HEK293 (cell line): ENCODE measurements at regions not wholly inside any gene's neighbourhood (a gene's known extent, or its start where the extent isn't known, plus 50 kb on each side); places are given as distances from the start of the nearest gene placed in this dataset.

Source experiments
- CTCF ChIA-PET: fragments of 350-600 bp; formaldehyde crosslinking; extraction: SDS; loops from one replicate; lab custom pipeline; 2021; ENCODE audit warnings: antibody characterized with exemption; lab: Yijun Ruan, JAX
- POLR2A ChIA-PET: fragments of 300-600 bp; formaldehyde crosslinking; extraction: SDS; loops from one replicate; lab custom pipeline; 2020; ENCODE audit warnings: antibody characterized with exemption, inconsistent platforms; lab: Yijun Ruan, JAX
- H3K27ac ChIP-seq: fragments of 200-500 bp; sonication (Bioruptor generic); 2 replicates; pipeline ENCODE4 v1.5.1; 2014; ENCODE audit warnings: low read depth, low read length, control low read depth, inconsistent platforms; ENCODE audit errors: extremely low read depth
- H3K36me3 ChIP-seq, 2 experiments: fragments of 200-500 bp in 1 of 2; sonication (Bioruptor generic) in 1 of 2; 1 replicate in 1 of 2; 2 replicates in 1 of 2; pipeline ENCODE4 v1.5.1; 2014 to 2017; ENCODE audit warnings: inconsistent platforms in 2 of 2, low read length in 2 of 2; ENCODE audit not compliant: control insufficient read depth in 2 of 2, insufficient read depth in 1 of 2
- H3K4me1 ChIP-seq: fragments of 200-500 bp; sonication (Bioruptor generic); 2 replicates; pipeline ENCODE4 v1.5.1; 2014; ENCODE audit warnings: mild to moderate bottlenecking, low read length, inconsistent platforms; ENCODE audit not compliant: control insufficient read depth, insufficient read depth
- H3K4me3 ChIP-seq: 2 replicates; pipeline ENCODE4 v1.5.1; 2011; ENCODE audit warnings: low read depth, mild to moderate bottlenecking, control low read depth, low read length, moderate library complexity
- H3K9me3 ChIP-seq: fragments of 200-500 bp; sonication (Bioruptor generic); 2 replicates; pipeline ENCODE4 v1.5.1; 2014; ENCODE audit warnings: low read depth, low read length, inconsistent platforms; ENCODE audit not compliant: control insufficient read depth, insufficient read depth
- EGR2 ChIP-seq: fragments of 450-650 bp; formaldehyde crosslinking; IDR thresholded peaks from 2 replicates; pipeline ENCODE4 v1.5.1; 2016; ENCODE audit warnings: low read depth, missing biosample characterization, missing genetic modification characterization
- ELK4 ChIP-seq: IDR thresholded peaks from 2 replicates; pipeline ENCODE4 v1.6.1; 2011; ENCODE audit warnings: mild to moderate bottlenecking, low read depth, low read length, borderline replicate concordance
- GLIS1 ChIP-seq: fragments of 450-650 bp; formaldehyde crosslinking; IDR thresholded peaks from 2 replicates; pipeline ENCODE4 v1.5.1; 2016; ENCODE audit warnings: missing biosample characterization, missing genetic modification characterization
- GLIS2 ChIP-seq: fragments of 450-650 bp; formaldehyde crosslinking; IDR thresholded peaks from 2 replicates; pipeline ENCODE4 v1.5.1; 2016; ENCODE audit warnings: missing biosample characterization, missing genetic modification characterization
- KLF1 ChIP-seq: fragments of 450-650 bp; formaldehyde crosslinking; IDR thresholded peaks from 2 replicates; pipeline ENCODE4 v1.5.1; 2016; ENCODE audit warnings: missing biosample characterization, missing genetic modification characterization
- MEIS1 ChIP-seq: sonication (generic); formaldehyde crosslinking; IDR thresholded peaks from 2 replicates; pipeline ENCODE4 v1.8.1; 2022; ENCODE audit warnings: missing genetic modification reagents, mild to moderate bottlenecking, borderline replicate concordance
- SCRT2 ChIP-seq: fragments of 450-650 bp; formaldehyde crosslinking; IDR thresholded peaks from 2 replicates; pipeline ENCODE4 v1.5.1; 2016; ENCODE audit warnings: missing biosample characterization, missing genetic modification characterization
- ZBTB11 ChIP-seq: fragments of 450-650 bp; formaldehyde crosslinking; conservative IDR thresholded peaks from 2 replicates; pipeline ENCODE4 v1.5.1; 2016; ENCODE audit warnings: low read depth, missing biosample characterization, missing genetic modification characterization
- ZBTB26 ChIP-seq: fragments of 450-650 bp; formaldehyde crosslinking; optimal IDR thresholded peaks from 2 replicates; pipeline ENCODE3; 2016; ENCODE audit warnings: missing biosample characterization, mild to moderate bottlenecking, missing genetic modification characterization
- ZBTB48 ChIP-seq: fragments of 450-650 bp; formaldehyde crosslinking; IDR thresholded peaks from 2 replicates; pipeline ENCODE4 v1.5.1; 2016; ENCODE audit warnings: missing biosample characterization, missing genetic modification characterization
- ZNF175 ChIP-seq: fragments of 450-650 bp; formaldehyde crosslinking; IDR thresholded peaks from 2 replicates; pipeline ENCODE4 v1.5.1; 2016; ENCODE audit warnings: missing biosample characterization, missing genetic modification characterization
- ZNF18 ChIP-seq: fragments of 450-650 bp; formaldehyde crosslinking; IDR thresholded peaks from 2 replicates; pipeline ENCODE4 v1.5.1; 2016; ENCODE audit warnings: missing biosample characterization, missing genetic modification characterization
- ZNF202 ChIP-seq: fragments of 450-650 bp; formaldehyde crosslinking; IDR thresholded peaks from 2 replicates; pipeline ENCODE4 v1.5.1; 2016; ENCODE audit warnings: missing biosample characterization, missing genetic modification characterization, borderline replicate concordance
- ZNF274 ChIP-seq, 2 experiments: fragments of 200-500 bp in 1 of 2; fragments of 450-650 bp in 1 of 2; sonication (Bioruptor generic) in 1 of 2; formaldehyde crosslinking in 1 of 2; IDR thresholded peaks; 2 replicates each; pipeline versions ENCODE4 v1.5.1 to v1.6.1; 2014 to 2016; ENCODE audit warnings: borderline replicate concordance in 1 of 2, inconsistent platforms in 1 of 2, low read length in 1 of 2, missing biosample characterization in 1 of 2, missing genetic modification characterization in 1 of 2
- ZNF521 ChIP-seq: fragments of 450-650 bp; formaldehyde crosslinking; IDR thresholded peaks from 2 replicates; pipeline ENCODE4 v1.5.1; 2017; ENCODE audit warnings: missing biosample characterization, mild to moderate bottlenecking, missing genetic modification characterization
- ZNF571 ChIP-seq: fragments of 450-650 bp; formaldehyde crosslinking; IDR thresholded peaks from 2 replicates; pipeline ENCODE4 v1.5.0; 2017; ENCODE audit warnings: missing biosample characterization, missing genetic modification characterization
- ZNF600 ChIP-seq: fragments of 450-650 bp; formaldehyde crosslinking; IDR thresholded peaks from 2 replicates; pipeline ENCODE4 v1.5.1; 2016; ENCODE audit warnings: missing biosample characterization, missing genetic modification characterization

GRCh38 chr9:121557581-121558447, 58.2 kb upstream of the GGTA1 start (continued):
- TF ChIP-seq ZBTB11 (tag by site-specific recombination) (peak; percentile 22; the same call in 1 of the 2 replicates), ZNF600 (tag by site-specific recombination) (peak; percentile 30), EGR2 (tag by site-specific recombination) (no peak)

GRCh38 chr9:121558473-121558872, 58.8 kb upstream of the GGTA1 start:
- Histone ChIP-seq H3K4me1 (peaks cover 2% of the 10 kb centered on the region; the same call in 1 of the 2 replicates), H3K9me3 (no peaks in the 10 kb centered on the region), H3K36me3 (no peaks in the 10 kb centered on the region), H3K4me3 (no peak overlapping the region), H3K27ac (no peak overlapping the region)
- ChIA-PET POLR2A (no interaction called here), CTCF (interaction anchor here (0.9 to 2.9 kb wide), 5 partner anchors 9 to 82 kb away, joined by 4 to 12 read pairs (median 4); no protein-coding TSS in a partner anchor)
- TF ChIP-seq ZBTB26 (tag by site-specific recombination), result no peak
- TF ChIP-seq EGR2 (tag by site-specific recombination), result peak; percentile 16; the same call in 1 of the 2 replicates
- no peak for TF ChIP-seq ZBTB11 (tag by site-specific recombination)
- no peak for TF ChIP-seq ZNF175 (tag by site-specific recombination)
- no peak for TF ChIP-seq ELK4
- TF ChIP-seq KLF1, result no peak

GRCh38 chr9:121559183-121559582, 59.5 kb upstream of the GGTA1 start:
- H3K36me3 ChIP-seq, result no peaks in the 10 kb centered on the region
- POLR2A ChIA-PET, result no interaction called here
- H3K4me1 ChIP-seq, result peaks cover 2% of the 10 kb centered on the region; the same call in 1 of the 2 replicates
- H3K27ac ChIP-seq, result no peak overlapping the region
- H3K9me3 ChIP-seq, result no peaks in the 10 kb centered on the region
- CTCF ChIA-PET, result interaction anchor here (1.0 kb wide), 1 partner anchor 81 kb away, joined by 4 read pairs; no protein-coding TSS in a partner anchor
- H3K4me3 ChIP-seq, result no peak overlapping the region
- TF ChIP-seq GLIS2 (tag by site-specific recombination) (no peak), ZNF571 (tag by site-specific recombination) (no peak), SCRT2 (tag by site-specific recombination) (no peak), MEIS1 (CRISPR knock-in tag) (no peak), GLIS1 (tag by site-specific recombination) (no peak), ZBTB48 (tag by site-specific recombination) (no peak), ZNF521 (tag by site-specific recombination) (no peak), ZBTB26 (tag by site-specific recombination) (no peak), ZNF18 (tag by site-specific recombination) (no peak), ZNF202 (no peak), ZNF274 (IDR thresholded peaks at IDR 0.05; ENCODE audit: low read length) (no peak), ZNF274 (tag by site-specific recombination; IDR thresholded peaks at IDR 0.05; ENCODE audit: borderline replicate concordance) (no peak)
